ENCODE measurements at regions not wholly inside any gene's neighbourhood (a gene's known extent, or its start where the extent isn't known, plus 50 kb on each side); places are given as distances from the start of the nearest gene placed in this dataset.
A peak's percentile ranks its signal among the peaks of the same experiment; 100 is the strongest.

- TF ChIP-seq AFF4 (CRISPR knock-in tag; IDR thresholded peaks at IDR 0.05; ENCODE audit: borderline replicate concordance), result no peak
- TF ChIP-seq NR1H2 (CRISPR knock-in tag; IDR thresholded peaks at IDR 0.05), result no peak
- TF ChIP-seq PRDM15 (CRISPR knock-in tag; IDR thresholded peaks at IDR 0.05), result no peak
- no peak for TF ChIP-seq ZNF138 (CRISPR knock-in tag; conservative IDR thresholded peaks at IDR 0.05)
- TF ChIP-seq NR2C2 (CRISPR knock-in tag; IDR thresholded peaks at IDR 0.05), result no peak
Observed at GRCh38 chr1:87953121-87953520, 624.4 kb downstream of the LMO4 start (continued).

- no peaks in the 10 kb centered on the region for H3K36me3 Mint-ChIP-seq
- DNase-seq (ENCODE audit: low spot score) (peak; percentile 58), ATAC-seq (peak; percentile 90)
- H3K27me3 Mint-ChIP-seq (ENCODE audit: low read depth), result no peaks in the 10 kb centered on the region
- TF ChIP-seq ZNF512 (CRISPR knock-in tag; IDR thresholded peaks at IDR 0.05; ENCODE audit: borderline replicate concordance) (no peak), CTCF (IDR thresholded peaks at IDR 0.05) (peak; percentile 66)
- peaks cover 21% of the 10 kb centered on the region for H3K4me1 Mint-ChIP-seq
- H3K9me3 Mint-ChIP-seq, result no peaks in the 10 kb centered on the region
- POLR2A ChIA-PET, result no interaction called here
- H3K27ac Mint-ChIP-seq, result no peak overlapping the region
- H3K4me3 Mint-ChIP-seq, result no peak overlapping the region
- CTCF ChIA-PET, result interaction anchor here (0.6 to 1.3 kb wide), 30 partner anchors 9 to 1731 kb away, joined by 3 to 14 read pairs (median 3); no protein-coding TSS in a partner anchor
Observed at GRCh38 chr1:87953732-87954344, 625.2 kb downstream of the LMO4 start.

- CTCF ChIA-PET, result interaction anchor here (0.6 to 1.1 kb wide), 3 partner anchors 14 to 429 kb away, joined by 3 read pairs; no protein-coding TSS in a partner anchor
- no peaks in the 10 kb centered on the region for H3K9me3 Mint-ChIP-seq
- ATAC-seq, result no peak
- no peaks in the 10 kb centered on the region for H3K27me3 Mint-ChIP-seq (ENCODE audit: low read depth)
- POLR2A ChIA-PET, result no interaction called here
- H3K4me3 Mint-ChIP-seq, result no peak overlapping the region
- no peak for DNase-seq (ENCODE audit: low spot score)
- no peak overlapping the region for H3K27ac Mint-ChIP-seq
- peaks cover 20% of the 10 kb centered on the region for H3K4me1 Mint-ChIP-seq
- H3K36me3 Mint-ChIP-seq, result no peaks in the 10 kb centered on the region
- TF ChIP-seq GTF2I (CRISPR knock-in tag; conservative IDR thresholded peaks at IDR 0.05) (no peak), E2F4 (CRISPR knock-in tag; IDR thresholded peaks at IDR 0.05; ENCODE audit: borderline replicate concordance, low read depth) (no peak), ZNF423 (CRISPR knock-in tag; IDR thresholded peaks at IDR 0.05) (no peak), ZNF232 (CRISPR knock-in tag; IDR thresholded peaks at IDR 0.05) (no peak), CREM (CRISPR knock-in tag; IDR thresholded peaks at IDR 0.05) (no peak), ZNF219 (CRISPR knock-in tag; IDR thresholded peaks at IDR 0.05; ENCODE audit: borderline replicate concordance) (no peak), TP53 (CRISPR knock-in tag; IDR thresholded peaks at IDR 0.05) (no peak), NFATC4 (CRISPR knock-in tag; IDR thresholded peaks at IDR 0.05) (no peak), AFF4 (CRISPR knock-in tag; IDR thresholded peaks at IDR 0.05; ENCODE audit: borderline replicate concordance) (no peak), KAT7 (CRISPR knock-in tag; IDR thresholded peaks at IDR 0.05; ENCODE audit: borderline replicate concordance) (no peak), PRRX2 (CRISPR knock-in tag; IDR thresholded peaks at IDR 0.05) (no peak)
Observed at GRCh38 chr1:87955038-87955437, 626.4 kb downstream of the LMO4 start.
